ENCODE measurements at regions not wholly inside any gene's neighbourhood (a gene's known extent, or its start where the extent isn't known, plus 50 kb on each side); places are given as distances from the start of the nearest gene placed in this dataset.
"Not testable (repeated sequence)": the region's sequence is repeated elsewhere in the genome, so short reads cannot be mapped to it uniquely, and the experiment has no call there.

- no peaks in the 10 kb centered on the region for H3K9me3 ChIP-seq (ENCODE audit: control insufficient read depth in 5 of 5, low read length in 5 of 5)
- H3K4me3 ChIP-seq (ENCODE audit: low read depth in 1 of 5, low read length in 5 of 5): no peak overlapping the region
- H3K27me3 ChIP-seq (ENCODE audit: control insufficient read depth in 5 of 5, insufficient read depth in 4 of 5, low read length in 5 of 5): no peaks in the 10 kb centered on the region
- no peak overlapping the region for H3K27ac ChIP-seq (ENCODE audit: low read depth, low read length)
- H3K36me3 ChIP-seq (ENCODE audit: control insufficient read depth in 5 of 5, insufficient read depth in 5 of 5, low read length in 5 of 5): no peaks in the 10 kb centered on the region
- no peaks in the 10 kb centered on the region for H3K4me1 ChIP-seq (ENCODE audit: control insufficient read depth in 5 of 5, insufficient read depth in 5 of 5, low read length in 5 of 5)
- H3K9ac ChIP-seq (ENCODE audit: low read length in 5 of 5): no peak overlapping the region
These were observed 558.1 kb upstream of the ZNF804A start for GRCh38 chr2:184040230-184040629.

- H3K4me3 ChIP-seq (ENCODE audit: low read depth in 1 of 5, low read length in 5 of 5): no peak overlapping the region
- H3K9me3 ChIP-seq (ENCODE audit: control insufficient read depth in 5 of 5, low read length in 5 of 5): no peaks in the 10 kb centered on the region
- no peak overlapping the region for H3K9ac ChIP-seq (ENCODE audit: low read length in 5 of 5)
- no peaks in the 10 kb centered on the region for H3K36me3 ChIP-seq (ENCODE audit: control insufficient read depth in 5 of 5, insufficient read depth in 5 of 5, low read length in 5 of 5)
- no peak overlapping the region for H3K27ac ChIP-seq (ENCODE audit: low read depth, low read length)
- no peaks in the 10 kb centered on the region for H3K4me1 ChIP-seq (ENCODE audit: control insufficient read depth in 5 of 5, insufficient read depth in 5 of 5, low read length in 5 of 5)
- no peaks in the 10 kb centered on the region for H3K27me3 ChIP-seq (ENCODE audit: control insufficient read depth in 5 of 5, insufficient read depth in 4 of 5, low read length in 5 of 5)
These were observed 557.3 kb upstream of the ZNF804A start for GRCh38 chr2:184041077-184041476.

- Histone ChIP-seq H3K4me3 (ENCODE audit: low read depth in 1 of 5, low read length in 5 of 5) (no peak overlapping the region), H3K9ac (ENCODE audit: low read length in 5 of 5) (no peak overlapping the region), H3K36me3 (ENCODE audit: control insufficient read depth in 5 of 5, insufficient read depth in 5 of 5, low read length in 5 of 5) (no peaks in the 10 kb centered on the region), H3K9me3 (ENCODE audit: control insufficient read depth in 5 of 5, low read length in 5 of 5) (no peaks in the 10 kb centered on the region), H3K4me1 (ENCODE audit: control insufficient read depth in 5 of 5, insufficient read depth in 5 of 5, low read length in 5 of 5) (no peaks in the 10 kb centered on the region), H3K27me3 (ENCODE audit: control insufficient read depth in 5 of 5, insufficient read depth in 4 of 5, low read length in 5 of 5) (no peaks in the 10 kb centered on the region), H3K27ac (ENCODE audit: low read depth, low read length) (no peak overlapping the region)
These were observed 556.6 kb upstream of the ZNF804A start for GRCh38 chr2:184041777-184042176.

- H3K4me1 ChIP-seq (ENCODE audit: control insufficient read depth in 5 of 5, insufficient read depth in 5 of 5, low read length in 5 of 5): no peaks in the 10 kb centered on the region
- H3K9me3 ChIP-seq (ENCODE audit: control insufficient read depth in 5 of 5, low read length in 5 of 5): no peaks in the 10 kb centered on the region
- H3K27me3 ChIP-seq (ENCODE audit: control insufficient read depth in 5 of 5, insufficient read depth in 4 of 5, low read length in 5 of 5): no peaks in the 10 kb centered on the region
- H3K36me3 ChIP-seq (ENCODE audit: control insufficient read depth in 5 of 5, insufficient read depth in 5 of 5, low read length in 5 of 5): no peaks in the 10 kb centered on the region
- H3K4me3 ChIP-seq (ENCODE audit: low read depth in 1 of 5, low read length in 5 of 5): no peak overlapping the region
- H3K9ac ChIP-seq (ENCODE audit: low read length in 5 of 5): no peak overlapping the region
- H3K27ac ChIP-seq (ENCODE audit: low read depth, low read length): no peak overlapping the region
These were observed 550.8 kb upstream of the ZNF804A start for GRCh38 chr2:184047536-184047935.

GRCh38 chr2:184049566-184049965 is 548.8 kb upstream of the ZNF804A start:
- H3K36me3 ChIP-seq (ENCODE audit: control insufficient read depth in 5 of 5, insufficient read depth in 5 of 5, low read length in 5 of 5): no peaks in the 10 kb centered on the region
- H3K9ac ChIP-seq (ENCODE audit: low read length in 5 of 5): no peak overlapping the region
- H3K9me3 ChIP-seq (ENCODE audit: control insufficient read depth in 5 of 5, low read length in 5 of 5): no peaks in the 10 kb centered on the region
- H3K27ac ChIP-seq (ENCODE audit: low read depth, low read length): no peak overlapping the region
- no peaks in the 10 kb centered on the region for H3K4me1 ChIP-seq (ENCODE audit: control insufficient read depth in 5 of 5, insufficient read depth in 5 of 5, low read length in 5 of 5)
- no peaks in the 10 kb centered on the region for H3K27me3 ChIP-seq (ENCODE audit: control insufficient read depth in 5 of 5, insufficient read depth in 4 of 5, low read length in 5 of 5)
- no peak overlapping the region for H3K4me3 ChIP-seq (ENCODE audit: low read depth in 1 of 5, low read length in 5 of 5)

- no peak overlapping the region for H3K4me3 ChIP-seq (ENCODE audit: low read depth in 1 of 5, low read length in 5 of 5)
- H3K27ac ChIP-seq (ENCODE audit: low read depth, low read length): no peak overlapping the region
- no peaks in the 10 kb centered on the region for H3K9me3 ChIP-seq (ENCODE audit: control insufficient read depth in 5 of 5, low read length in 5 of 5)
- no peaks in the 10 kb centered on the region for H3K36me3 ChIP-seq (ENCODE audit: control insufficient read depth in 5 of 5, insufficient read depth in 5 of 5, low read length in 5 of 5)
- H3K9ac ChIP-seq (ENCODE audit: low read length in 5 of 5): no peak overlapping the region
- H3K27me3 ChIP-seq (ENCODE audit: control insufficient read depth in 5 of 5, insufficient read depth in 4 of 5, low read length in 5 of 5): no peaks in the 10 kb centered on the region
- H3K4me1 ChIP-seq (ENCODE audit: control insufficient read depth in 5 of 5, insufficient read depth in 5 of 5, low read length in 5 of 5): no peaks in the 10 kb centered on the region
These were observed 545.0 kb upstream of the ZNF804A start for GRCh38 chr2:184053326-184053725.

GRCh38 chr2:184054419-184054818 is 543.9 kb upstream of the ZNF804A start:
- H3K36me3 ChIP-seq (ENCODE audit: control insufficient read depth in 5 of 5, insufficient read depth in 5 of 5, low read length in 5 of 5); H3K9ac ChIP-seq (ENCODE audit: low read length in 5 of 5); H3K27me3 ChIP-seq (ENCODE audit: control insufficient read depth in 5 of 5, insufficient read depth in 4 of 5, low read length in 5 of 5); H3K27ac ChIP-seq (ENCODE audit: low read depth, low read length); H3K9me3 ChIP-seq (ENCODE audit: control insufficient read depth in 5 of 5, low read length in 5 of 5); H3K4me1 ChIP-seq (ENCODE audit: control insufficient read depth in 5 of 5, insufficient read depth in 5 of 5, low read length in 5 of 5); H3K4me3 ChIP-seq (ENCODE audit: low read depth in 1 of 5, low read length in 5 of 5): not testable (repeated sequence)

GRCh38 chr2:184057910-184058309 is 540.4 kb upstream of the ZNF804A start:
- Histone ChIP-seq H3K4me1 (ENCODE audit: control insufficient read depth in 5 of 5, insufficient read depth in 5 of 5, low read length in 5 of 5) (no peaks in the 10 kb centered on the region), H3K36me3 (ENCODE audit: control insufficient read depth in 5 of 5, insufficient read depth in 5 of 5, low read length in 5 of 5) (no peaks in the 10 kb centered on the region), H3K9me3 (ENCODE audit: control insufficient read depth in 5 of 5, low read length in 5 of 5) (no peaks in the 10 kb centered on the region), H3K27ac (ENCODE audit: low read depth, low read length) (no peak overlapping the region), H3K9ac (ENCODE audit: low read length in 5 of 5) (no peak overlapping the region), H3K27me3 (ENCODE audit: control insufficient read depth in 5 of 5, insufficient read depth in 4 of 5, low read length in 5 of 5) (no peaks in the 10 kb centered on the region), H3K4me3 (ENCODE audit: low read depth in 1 of 5, low read length in 5 of 5) (no peak overlapping the region)

- not testable (repeated sequence) for H3K9ac ChIP-seq (ENCODE audit: low read length in 5 of 5); H3K27me3 ChIP-seq (ENCODE audit: control insufficient read depth in 5 of 5, insufficient read depth in 4 of 5, low read length in 5 of 5); H3K4me3 ChIP-seq (ENCODE audit: low read depth in 1 of 5, low read length in 5 of 5); H3K27ac ChIP-seq (ENCODE audit: low read depth, low read length); H3K36me3 ChIP-seq (ENCODE audit: control insufficient read depth in 5 of 5, insufficient read depth in 5 of 5, low read length in 5 of 5); H3K9me3 ChIP-seq (ENCODE audit: control insufficient read depth in 5 of 5, low read length in 5 of 5); H3K4me1 ChIP-seq (ENCODE audit: control insufficient read depth in 5 of 5, insufficient read depth in 5 of 5, low read length in 5 of 5)
These were observed 538.1 kb upstream of the ZNF804A start for GRCh38 chr2:184060268-184060667.

GRCh38 chr2:184067502-184067901 is 530.8 kb upstream of the ZNF804A start:
- Histone ChIP-seq H3K27ac (ENCODE audit: low read depth, low read length) (no peak overlapping the region), H3K9ac (ENCODE audit: low read length in 5 of 5) (no peak overlapping the region), H3K4me3 (ENCODE audit: low read depth in 1 of 5, low read length in 5 of 5) (no peak overlapping the region), H3K27me3 (ENCODE audit: control insufficient read depth in 5 of 5, insufficient read depth in 4 of 5, low read length in 5 of 5) (no peaks in the 10 kb centered on the region), H3K4me1 (ENCODE audit: control insufficient read depth in 5 of 5, insufficient read depth in 5 of 5, low read length in 5 of 5) (no peaks in the 10 kb centered on the region), H3K36me3 (ENCODE audit: control insufficient read depth in 5 of 5, insufficient read depth in 5 of 5, low read length in 5 of 5) (no peaks in the 10 kb centered on the region), H3K9me3 (ENCODE audit: control insufficient read depth in 5 of 5, low read length in 5 of 5) (no peaks in the 10 kb centered on the region)

- Histone ChIP-seq H3K4me3 (ENCODE audit: low read depth in 1 of 5, low read length in 5 of 5) (no peak overlapping the region), H3K4me1 (ENCODE audit: control insufficient read depth in 5 of 5, insufficient read depth in 5 of 5, low read length in 5 of 5) (no peaks in the 10 kb centered on the region), H3K27me3 (ENCODE audit: control insufficient read depth in 5 of 5, insufficient read depth in 4 of 5, low read length in 5 of 5) (no peaks in the 10 kb centered on the region), H3K36me3 (ENCODE audit: control insufficient read depth in 5 of 5, insufficient read depth in 5 of 5, low read length in 5 of 5) (no peaks in the 10 kb centered on the region), H3K27ac (ENCODE audit: low read depth, low read length) (no peak overlapping the region), H3K9me3 (ENCODE audit: control insufficient read depth in 5 of 5, low read length in 5 of 5) (no peaks in the 10 kb centered on the region), H3K9ac (ENCODE audit: low read length in 5 of 5) (no peak overlapping the region)
These were observed 525.9 kb upstream of the ZNF804A start for GRCh38 chr2:184072470-184072869.
